A549 (cell line): ENCODE measurements at regions not wholly inside any gene's neighbourhood (a gene's known extent, or its start where the extent isn't known, plus 50 kb on each side); places are given as distances from the start of the nearest gene placed in this dataset.

ENCODE experiments used
- ATAC-seq, 2 experiments: fragments of 200-7000 bp in 1 of 2; fragments of >200 bp in 1 of 2; cut with Nextera tagmentation in 1 of 2; cut with Tn5 transposase in 1 of 2; 3 replicates each; pipeline versions ENCODE4 v1.8.0 to v1.9.1; 2018 to 2020; ENCODE audit warnings: mild to moderate bottlenecking in 1 of 2, moderate library complexity in 1 of 2
- CTCF ChIA-PET: fragments of 300-600 bp; sonication (Branson Sonifier 250); formaldehyde crosslinking; extraction: SDS; loops from one replicate; lab custom pipeline; 2021; ENCODE audit warnings: antibody characterized with exemption, inconsistent platforms; lab: Yijun Ruan, JAX
- POLR2A ChIA-PET: fragments of 350-600 bp; formaldehyde crosslinking; extraction: SDS; loops from one replicate; lab custom pipeline; 2021; ENCODE audit warnings: antibody characterized with exemption, inconsistent platforms; lab: Yijun Ruan, JAX
- DNase-seq, 2 experiments: peaks; one replicate each; pipeline versions ENCODE4 v3.0.0 to v3.0.0-alpha.2; 2011 to 2016; ENCODE audit warnings: low read depth in 1 of 2, low spot score in 1 of 2
- FAIRE-seq: peaks from 2 replicates; lab custom pipeline; 2011; peaks lifted over from hg19 to GRCh38; lab: Jason Lieb, UNC
- H3K27ac ChIP-seq, 2 experiments: fragments of >200 bp; sonication (Bioruptor Twin); formaldehyde crosslinking; 3 replicates each; pipeline ENCODE4 v1.5.1; 2016 to 2017
- H3K4me1 ChIP-seq: fragments of >200 bp; sonication (Bioruptor Twin); formaldehyde crosslinking; 3 replicates; pipeline ENCODE4 v1.6.1; 2016
- H3K4me2 ChIP-seq: fragments of >200 bp; sonication (Bioruptor Twin); formaldehyde crosslinking; 3 replicates; pipeline ENCODE4 v1.6.1; 2016
- H3K4me3 ChIP-seq: fragments of >200 bp; sonication (Bioruptor Twin); formaldehyde crosslinking; 3 replicates; pipeline ENCODE4 v1.5.1; 2016
- H3K9me3 ChIP-seq: fragments of >200 bp; sonication (Bioruptor Twin); formaldehyde crosslinking; 3 replicates; pipeline ENCODE4 v1.6.1; 2016
- ATOH8 ChIP-seq: fragments of 250-450 bp; sonication (Bioruptor Pico); IDR thresholded peaks from 2 replicates; pipeline ENCODE4 v1.5.0; 2020; ENCODE audit warnings: low read depth, mild to moderate bottlenecking, moderate library complexity
- BCL3 ChIP-seq: fragments of >200 bp; sonication (Bioruptor Twin); formaldehyde crosslinking; IDR thresholded peaks from 3 replicates; pipeline ENCODE4 v1.6.1; 2016
- CEBPB ChIP-seq, 2 experiments: fragments of >200 bp in 1 of 2; sonication (Bioruptor Twin) in 1 of 2; formaldehyde crosslinking in 1 of 2; IDR thresholded peaks; 2 replicates each; pipeline ENCODE4 v1.6.1; 2012 to 2016
- CHD2 ChIP-seq: fragments of 150-350 bp; IDR thresholded peaks from 2 replicates; pipeline ENCODE4 v1.6.1; 2014; ENCODE audit warnings: low read length; ENCODE audit not compliant: partially characterized antibody
- CTCF ChIP-seq: fragments of >200 bp; sonication (Bioruptor Twin); formaldehyde crosslinking; IDR thresholded peaks from 3 replicates; pipeline ENCODE4 v1.5.1; 2016
- EHF ChIP-seq: fragments of 250-450 bp; sonication (Bioruptor Pico); IDR thresholded peaks from 2 replicates; pipeline ENCODE4 v1.5.0; 2020; ENCODE audit warnings: mild to moderate bottlenecking
- ESRRA ChIP-seq: fragments of 150-350 bp; IDR thresholded peaks from 2 replicates; pipeline ENCODE4 v1.6.1; 2014; ENCODE audit warnings: mild to moderate bottlenecking, low read length, borderline replicate concordance
- FOSB ChIP-seq: fragments of 250-450 bp; sonication (Bioruptor Pico); IDR thresholded peaks from 2 replicates; pipeline ENCODE4 v1.5.0; 2020; ENCODE audit warnings: mild to moderate bottlenecking, moderate library complexity
- FOSL2 ChIP-seq, 2 experiments: fragments of 450-650 bp in 1 of 2; fragments of >200 bp in 1 of 2; sonication (Bioruptor Twin) in 1 of 2; formaldehyde crosslinking; IDR thresholded peaks; 2 replicates each; pipeline versions ENCODE4 v1.5.0 to v1.6.1; 2016 to 2020; ENCODE audit warnings: mild to moderate bottlenecking in 1 of 2, moderate library complexity in 1 of 2
- HOXA7 ChIP-seq: fragments of 250-450 bp; sonication (Bioruptor Pico); IDR thresholded peaks from 2 replicates; pipeline ENCODE4 v1.5.0; 2020; ENCODE audit warnings: mild to moderate bottlenecking, moderate library complexity
- HOXB13 ChIP-seq: fragments of 250-450 bp; sonication (Bioruptor Pico); IDR thresholded peaks from 2 replicates; pipeline ENCODE4 v1.5.0; 2020; ENCODE audit warnings: low read depth, mild to moderate bottlenecking, moderate library complexity
- KDM5A ChIP-seq: fragments of 200-600 bp; sonication (generic); IDR thresholded peaks from 2 replicates; pipeline ENCODE4 v1.6.1; 2016; ENCODE audit warnings: antibody characterized with exemption, mild to moderate bottlenecking
- NPAS2 ChIP-seq: fragments of 250-450 bp; sonication (Bioruptor Pico); IDR thresholded peaks from 2 replicates; pipeline ENCODE4 v1.8.0; 2022; ENCODE audit warnings: mild to moderate bottlenecking, moderate library complexity, borderline replicate concordance
- PBX3 ChIP-seq: IDR thresholded peaks from 2 replicates; pipeline ENCODE4 v1.6.1; 2012
- POLR2AphosphoS2 ChIP-seq: conservative IDR thresholded peaks from 2 replicates; pipeline ENCODE4 v1.6.1; 2012; ENCODE audit warnings: low read length, improper control_type of control experiment, inconsistent platforms
- RAD21 ChIP-seq, 2 experiments: fragments of >200 bp in 1 of 2; sonication (Bioruptor Twin) in 1 of 2; formaldehyde crosslinking in 1 of 2; IDR thresholded peaks in 1 of 2; conservative IDR thresholded peaks in 1 of 2; 2 replicates in 1 of 2; 3 replicates in 1 of 2; pipeline ENCODE4 v1.6.1; 2012 to 2018; ENCODE audit warnings: inconsistent platforms in 1 of 2
- RFX5 ChIP-seq: fragments of 450-650 bp; IDR thresholded peaks from 2 replicates; pipeline ENCODE4 v1.7.1; 2014; ENCODE audit warnings: antibody characterized with exemption, mild to moderate bottlenecking, moderate library complexity
- SMC3 ChIP-seq: fragments of >200 bp; sonication (Bioruptor Twin); formaldehyde crosslinking; IDR thresholded peaks from 3 replicates; pipeline ENCODE4 v1.6.1; 2018; ENCODE audit warnings: inconsistent platforms
- TFCP2L1 ChIP-seq: fragments of 250-450 bp; sonication (Bioruptor Pico); IDR thresholded peaks from 2 replicates; pipeline ENCODE4 v1.5.0; 2021; ENCODE audit warnings: mild to moderate bottlenecking
- TP53 ChIP-seq: fragments of 250-450 bp; sonication (Bioruptor Pico); IDR thresholded peaks from 2 replicates; pipeline ENCODE4 v1.5.0; 2021; ENCODE audit warnings: mild to moderate bottlenecking, moderate library complexity
- ZC3H11A ChIP-seq: fragments of 450-650 bp; IDR thresholded peaks from 2 replicates; pipeline ENCODE4 v1.6.1; 2014; ENCODE audit warnings: antibody characterized with exemption, mild to moderate bottlenecking
- ZNF302 ChIP-seq: fragments of 250-450 bp; sonication (Bioruptor Pico); IDR thresholded peaks from 2 replicates; pipeline ENCODE4 v1.9.0; 2021; ENCODE audit warnings: inconsistent platforms, mild to moderate bottlenecking, moderate library complexity
- WGBS: methylation state at CpG from one replicate; pipeline ENCODE4 v1.1.6; 2017; ENCODE audit errors: missing lambda C conversion rate; 5-methylcytosine and 5-hydroxymethylcytosine counted together

GRCh38 chr3:194269610-194270145 is 81.5 kb downstream of the CPN2 start:
- TF ChIP-seq FOSL2 (IDR thresholded peaks at IDR 0.05), result no peak
- no peak for TF ChIP-seq FOSL2 (CRISPR knock-in tag; IDR thresholded peaks at IDR 0.05)
- no peak for TF ChIP-seq ZNF302 (CRISPR knock-in tag)
- TF ChIP-seq SMC3, result no peak
- no peak for TF ChIP-seq TP53 (CRISPR knock-in tag)
- TF ChIP-seq ATOH8 (CRISPR knock-in tag), result no peak
- TF ChIP-seq FOSB (CRISPR knock-in tag), result no peak
- TF ChIP-seq NPAS2 (CRISPR knock-in tag), result no peak
- no peak for TF ChIP-seq EHF (CRISPR knock-in tag)
- no peak for TF ChIP-seq POLR2AphosphoS2
- no peak for TF ChIP-seq CEBPB (IDR thresholded peaks at IDR 0.05)
- TF ChIP-seq ZC3H11A, result no peak
- no peak for TF ChIP-seq BCL3
- TF ChIP-seq KDM5A, result no peak
- TF ChIP-seq PBX3, result no peak
- no peak for TF ChIP-seq RFX5
- TF ChIP-seq HOXB13 (CRISPR knock-in tag), result no peak
- no peak for TF ChIP-seq HOXA7
- TF ChIP-seq TFCP2L1, result no peak
- no peak for TF ChIP-seq CHD2
- no peak for TF ChIP-seq CTCF
- FAIRE-seq, result no peak
- no peak overlapping the region for H3K27ac ChIP-seq
- no peak for ATAC-seq
- WGBS, result 87% methylated on average over 4 of the region's 29 CpGs
- no peaks in the 10 kb centered on the region for H3K9me3 ChIP-seq
- no peak for DNase-seq
- ChIA-PET POLR2A (no interaction called here), CTCF (interaction anchor here (0.7 to 1.5 kb wide), 2 partner anchors 10 to 47 kb away, joined by 4 read pairs; no protein-coding TSS in a partner anchor)
- peaks cover 2% of the 10 kb centered on the region; the same call in 1 of the 3 replicates for H3K4me1 ChIP-seq
- H3K4me2 ChIP-seq, result no peak overlapping the region
- no peak overlapping the region for H3K4me3 ChIP-seq

GRCh38 chr3:194270627-194271459 is 80.3 kb downstream of the CPN2 start:
- ChIA-PET POLR2A (interaction anchor here (0.6 kb wide), 1 partner anchor 135 kb away, joined by 7 read pairs; the partner anchor contains the start of gene HES1), CTCF (interaction anchor here (1.5 to 1.6 kb wide), 2 partner anchors 11 to 45 kb away, joined by 4 to 6 read pairs; no protein-coding TSS in a partner anchor)
- Histone ChIP-seq H3K27ac (0 out of 6 replicates have a peak overlapping the region, but pooled peaks of 1 of the 2 experiments have one; percentile 37), H3K9me3 (no peaks in the 10 kb centered on the region), H3K4me2 (no peak overlapping the region), H3K4me3 (no peak overlapping the region), H3K4me1 (peaks cover 11% of the 10 kb centered on the region)
- TF ChIP-seq RAD21 (conservative IDR thresholded peaks at IDR 0.05 in 1 of 2, IDR thresholded peaks at IDR 0.05 in 1 of 2), result no peak
- no peak for TF ChIP-seq CTCF
- no peak for TF ChIP-seq ESRRA
- WGBS, result 89% methylated on average over 6 of the region's 19 CpGs
- DNase-seq, result no peak
- FAIRE-seq, result no peak
- no peak for ATAC-seq
